Superior temporal gyrus (tissue), 1 donor: ENCODE measurements at regions not wholly inside any gene's neighbourhood (a gene's known extent, or its start where the extent isn't known, plus 50 kb on each side); places are given as distances from the start of the nearest gene placed in this dataset.

ENCODE experiments used
- DNase-seq: peaks from one replicate; pipeline ENCODE4 v3.0.0-alpha.2; 2016; ENCODE audit errors: extremely low spot score

DNA sequence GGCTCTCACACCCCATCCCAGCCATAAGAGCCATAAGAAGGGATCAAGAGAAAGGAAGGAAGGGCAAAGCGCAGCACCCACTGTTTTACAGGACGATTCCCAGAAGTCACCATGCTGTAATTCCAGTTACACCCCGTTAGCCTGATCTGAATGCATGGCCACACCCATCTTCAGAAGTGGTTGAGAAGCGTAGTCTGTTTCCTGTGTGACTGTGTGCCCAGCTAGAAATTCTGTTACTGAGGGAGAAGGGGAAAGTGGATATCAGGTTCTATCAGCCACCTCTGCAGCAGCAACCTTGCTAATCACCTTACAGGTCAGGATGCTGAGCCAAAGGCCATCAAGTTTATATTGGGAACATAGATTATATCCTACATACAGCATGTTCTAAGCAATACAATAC lies 260.0 kb downstream of the ABHD5 start:
- DNase-seq: no peak

DNA sequence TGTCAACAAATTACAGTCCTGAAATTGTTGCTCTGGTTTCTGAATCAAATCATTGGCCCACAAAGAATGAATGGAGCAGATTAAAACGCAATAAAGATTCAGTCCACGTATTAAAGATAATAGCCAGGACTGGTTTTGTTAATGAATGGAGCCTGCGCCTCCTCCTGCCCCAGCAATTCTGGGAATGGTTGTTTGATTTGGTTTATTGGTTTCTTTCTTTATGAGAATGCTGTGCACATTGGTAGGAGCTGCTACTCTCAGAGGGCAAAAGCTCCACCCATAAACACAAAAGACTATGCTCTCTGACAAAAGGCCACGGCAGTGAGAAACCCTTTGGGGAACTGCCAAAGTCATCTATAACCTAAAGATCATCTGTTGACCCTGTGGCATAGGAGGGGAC lies 261.1 kb downstream of the ABHD5 start:
- DNase-seq: no peak

GRCh38 chr3:43953380-43953779 lies 262.6 kb downstream of the ABHD5 start:
- DNase-seq: no peak

- DNase-seq: no peak
Measured at GRCh38 chr3:43953814-43954692, 263.3 kb downstream of the ABHD5 start.

DNA sequence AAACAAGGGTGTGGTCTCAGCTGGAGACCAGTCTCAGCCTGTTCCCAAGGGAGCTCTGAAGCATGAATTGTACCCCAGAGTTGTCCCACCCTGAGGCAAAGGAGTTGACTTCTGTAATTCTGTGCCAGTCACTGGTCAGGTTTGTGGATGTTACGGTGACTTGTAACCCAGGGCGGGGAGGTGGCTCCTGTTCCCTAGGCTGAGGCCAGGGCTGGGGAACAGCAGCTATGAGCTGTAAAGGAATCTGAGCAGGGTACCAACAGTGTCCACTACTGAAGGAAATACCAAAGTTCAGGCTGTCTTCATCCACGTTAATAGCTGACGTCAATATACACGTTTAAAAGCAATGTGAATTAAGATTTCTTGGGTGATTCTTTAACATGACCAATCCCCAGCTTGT lies 266.2 kb downstream of the ABHD5 start:
- no peak for DNase-seq

DNA sequence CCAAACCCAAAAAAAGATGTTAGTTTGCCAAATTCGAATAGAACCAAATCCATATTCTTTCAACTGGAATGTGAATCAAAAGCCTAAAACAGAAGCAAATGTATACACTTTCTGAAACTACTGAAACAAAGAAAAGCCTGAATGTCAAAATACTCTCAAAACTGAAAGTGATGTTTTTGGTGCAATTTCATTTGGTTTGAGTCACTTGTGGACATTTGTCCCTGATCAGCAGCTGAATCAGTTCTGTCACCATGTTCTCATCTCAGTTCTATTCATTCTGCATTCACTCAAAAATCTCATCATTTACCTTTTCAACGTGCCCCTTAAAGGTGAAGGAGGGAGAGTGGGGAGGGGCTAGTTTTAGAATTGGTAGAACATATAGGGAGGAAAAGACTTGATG lies 266.8 kb downstream of the ABHD5 start:
- no peak for DNase-seq

- no peak for DNase-seq
Measured at GRCh38 chr3:43958005-43958770, 267.4 kb downstream of the ABHD5 start.

- no peak for DNase-seq
Measured at GRCh38 chr3:43958973-43959372, 268.2 kb downstream of the ABHD5 start.

GRCh38 chr3:43959498-43960447 lies 269.0 kb downstream of the ABHD5 start:
- no peak for DNase-seq

DNA sequence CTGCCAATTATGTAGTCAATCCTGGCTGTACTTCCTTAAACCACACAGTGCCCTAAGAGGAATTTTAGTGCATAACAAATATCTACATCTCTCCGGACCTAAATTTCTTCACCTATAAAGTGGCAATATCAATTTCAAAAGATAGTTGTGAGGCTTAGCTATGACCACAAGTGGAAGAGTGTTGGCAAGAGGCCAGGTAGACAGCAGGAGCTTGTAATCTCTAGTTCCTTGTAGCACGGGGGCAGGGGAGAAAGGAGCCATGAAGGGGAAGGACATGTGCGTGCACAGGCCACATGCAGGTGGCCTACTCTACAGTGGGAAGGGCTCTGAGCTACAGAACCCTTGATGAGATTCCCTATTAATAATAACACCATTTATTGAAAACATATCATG lies 269.7 kb downstream of the ABHD5 start:
- DNase-seq: no peak

DNA sequence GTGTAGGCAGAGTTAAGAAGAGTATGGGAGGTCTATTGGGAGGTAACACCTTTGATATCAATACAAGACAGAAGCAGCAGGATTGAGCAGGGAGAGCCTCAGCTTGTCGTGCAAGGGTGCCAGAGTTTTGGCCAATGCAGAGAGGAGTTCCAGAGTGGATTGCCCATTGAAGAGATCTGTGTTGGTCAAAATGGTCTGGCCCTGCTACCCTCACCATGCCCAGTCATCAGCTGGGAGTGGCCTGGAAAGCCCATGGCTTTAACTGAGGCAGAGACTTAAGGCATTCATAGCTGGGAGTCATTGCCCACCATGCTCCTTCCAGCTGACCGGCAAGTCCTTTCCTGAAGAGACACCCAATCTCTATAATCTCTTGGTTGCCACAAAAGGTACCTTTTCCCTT lies 271.3 kb downstream of the ABHD5 start:
- DNase-seq: no peak

GRCh38 chr3:43963208-43963607 lies 272.5 kb downstream of the ABHD5 start:
- DNase-seq: no peak

GRCh38 chr3:43964640-43965039 lies 273.9 kb downstream of the ABHD5 start:
- no peak for DNase-seq

DNA sequence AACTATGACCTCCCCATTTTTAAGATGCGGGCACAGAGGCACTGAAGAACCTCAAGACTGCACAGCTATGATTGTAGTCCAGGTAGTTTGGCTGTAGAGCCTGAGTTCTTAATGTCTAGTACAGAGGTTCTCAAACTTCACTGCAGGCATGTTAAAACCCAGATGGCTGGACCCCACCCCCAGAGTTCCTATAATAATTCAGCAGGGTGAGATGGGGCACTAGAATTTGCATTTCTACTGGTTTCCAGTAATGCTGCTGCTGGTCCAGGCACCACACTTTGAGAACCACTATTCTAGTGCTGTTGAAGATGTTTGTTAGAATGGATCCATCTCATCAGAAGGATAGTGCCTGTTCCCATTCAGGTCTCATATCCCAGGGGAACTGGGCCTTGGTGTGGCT lies 274.9 kb downstream of the ABHD5 start:
- no peak for DNase-seq

- no peak for DNase-seq
Measured at GRCh38 chr3:43966126-43966525, 275.4 kb downstream of the ABHD5 start.

DNA sequence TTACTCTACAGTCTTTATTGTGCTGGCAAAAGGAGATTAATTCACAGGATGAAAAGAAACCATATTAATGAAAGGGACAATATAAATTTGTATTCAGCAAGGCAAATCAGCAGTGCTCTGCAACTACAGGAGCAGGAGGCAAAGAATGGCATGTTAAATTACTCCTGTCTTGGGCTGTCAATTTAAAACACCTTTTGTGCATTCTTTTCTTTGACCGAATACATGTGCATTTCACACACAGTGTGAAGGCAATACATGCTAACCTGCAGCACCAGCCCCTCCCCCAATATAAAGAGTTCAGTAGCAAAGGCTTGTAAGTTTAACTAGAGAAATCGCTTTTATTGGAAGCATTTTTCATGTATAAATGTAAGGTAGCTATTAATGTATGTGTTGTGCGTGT lies 275.2 kb upstream of the TOPAZ1 start:
- DNase-seq: no peak

DNA sequence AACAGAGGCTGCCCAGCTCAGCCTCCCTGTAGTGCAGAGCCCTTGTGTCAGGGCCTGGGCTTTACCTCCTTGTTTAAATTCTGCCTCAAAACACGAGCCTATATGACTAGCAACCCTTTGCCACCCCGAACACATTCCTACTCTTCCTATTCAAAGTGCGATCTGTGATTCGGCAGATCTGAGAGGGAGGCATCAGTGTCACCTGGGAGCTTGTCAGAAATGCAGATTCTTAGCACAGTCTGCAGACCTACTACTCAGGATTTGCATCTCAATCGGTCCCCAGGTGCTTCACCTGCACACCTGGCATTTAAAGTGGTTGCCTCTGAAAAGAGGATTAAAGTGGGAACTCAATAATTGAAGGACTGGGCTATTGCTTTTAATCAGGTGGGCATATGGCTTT lies 273.2 kb upstream of the TOPAZ1 start:
- DNase-seq: no peak

DNA sequence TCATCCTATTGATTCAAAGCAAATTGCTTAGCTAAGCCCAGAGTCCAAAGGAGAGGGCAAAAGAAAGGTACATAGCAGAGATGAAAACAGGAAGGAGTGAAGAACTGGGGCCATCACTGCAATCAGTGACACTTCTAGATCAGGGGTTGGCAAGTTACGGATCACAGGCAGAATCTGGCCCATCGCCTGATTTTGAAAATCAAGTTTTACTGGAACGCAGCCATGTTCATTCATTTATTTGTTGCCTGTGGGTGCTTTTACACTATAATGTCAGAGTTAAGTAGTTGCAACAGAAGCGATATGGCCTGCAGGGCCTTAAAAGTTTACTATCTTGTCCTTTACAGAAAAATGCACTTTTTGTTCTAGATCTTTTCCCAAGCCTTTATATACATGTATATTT lies 271.7 kb upstream of the TOPAZ1 start:
- no peak for DNase-seq

DNA sequence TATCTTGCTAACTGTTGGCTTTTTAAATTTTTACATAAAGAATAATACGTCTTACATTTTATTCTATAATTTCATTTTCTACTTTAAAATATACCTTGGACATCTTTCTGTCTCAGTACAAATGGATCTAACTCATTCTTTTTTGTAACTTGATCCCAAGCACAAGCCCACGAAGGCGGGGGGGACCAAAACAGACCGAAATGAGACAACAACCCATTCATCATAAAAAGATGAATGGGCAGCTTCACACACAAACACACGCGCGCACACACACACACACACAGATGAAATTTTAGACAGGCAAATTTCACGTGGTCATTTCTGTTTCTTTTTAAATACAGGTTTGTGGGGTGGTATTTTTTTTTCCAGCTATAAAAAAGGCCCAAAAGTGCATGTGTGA lies 271.3 kb upstream of the TOPAZ1 start:
- no peak for DNase-seq

GRCh38 chr3:43970920-43971319 lies 270.8 kb upstream of the TOPAZ1 start:
- DNase-seq: no peak

DNA sequence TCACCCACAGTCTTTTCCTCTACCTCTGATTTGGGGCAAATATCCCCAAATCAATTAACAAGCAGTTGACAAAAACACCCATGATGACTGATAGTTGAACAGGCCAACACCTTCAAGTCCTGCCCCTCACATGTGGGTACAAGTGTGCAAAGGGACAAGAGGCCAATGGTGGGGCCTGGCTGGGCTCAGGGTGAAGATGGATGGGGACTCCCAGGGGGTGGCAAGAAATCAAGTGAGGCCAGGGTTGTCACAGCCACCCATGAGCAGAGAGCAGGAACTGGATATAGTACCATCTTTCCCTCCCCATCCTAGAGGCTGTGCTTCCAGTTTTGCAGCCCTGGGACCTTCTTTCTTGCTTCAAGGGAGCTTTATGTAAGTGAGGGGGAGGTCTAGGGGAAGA lies 270.2 kb upstream of the TOPAZ1 start:
- no peak for DNase-seq

DNA sequence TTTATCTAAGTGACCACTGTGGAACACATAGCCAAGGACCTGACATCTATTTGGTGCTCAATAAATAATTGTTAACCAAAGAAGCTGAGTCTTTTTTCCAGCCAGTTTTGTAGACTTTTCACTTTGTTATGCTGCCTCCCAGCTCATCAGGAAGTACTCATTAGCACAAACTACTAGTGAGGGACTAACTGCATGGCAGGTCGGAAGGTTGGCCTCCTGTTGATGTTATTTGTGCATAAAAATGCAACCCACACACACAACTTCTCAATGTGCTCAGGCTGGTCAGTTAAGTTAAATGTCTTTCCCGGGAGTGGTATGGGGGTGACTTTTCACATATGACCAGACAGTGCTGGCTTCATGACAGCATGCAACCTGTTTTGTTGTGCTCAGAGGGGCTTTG lies 263.0 kb upstream of the TOPAZ1 start:
- DNase-seq: no peak
